ENCODE measurements at regions not wholly inside any gene's neighbourhood (a gene's known extent, or its start where the extent isn't known, plus 50 kb on each side); places are given as distances from the start of the nearest gene placed in this dataset.
"Not testable (repeated sequence)": the region's sequence is repeated elsewhere in the genome, so short reads cannot be mapped to it uniquely, and the experiment has no call there.

DNA sequence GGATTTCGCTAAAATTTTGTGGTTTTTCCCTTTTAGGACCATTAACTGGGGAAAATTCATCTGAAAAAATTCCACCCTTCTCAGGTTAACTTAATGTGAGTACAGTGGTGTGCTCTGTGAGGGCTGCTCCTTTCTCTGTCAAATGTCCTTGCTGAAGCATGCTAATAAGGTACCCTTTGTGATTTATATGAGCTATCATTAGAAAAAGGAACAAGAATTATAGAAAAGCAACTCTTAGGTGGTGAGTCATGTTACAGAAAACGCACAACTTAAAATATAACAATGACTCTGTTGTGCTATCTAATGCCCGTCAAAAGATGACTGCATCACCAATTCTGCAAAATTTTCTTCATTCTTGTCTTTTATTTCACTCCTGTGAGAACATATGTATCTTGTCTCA, 162.0 kb upstream of the MAGI2 start:
- H3K9me3 ChIP-seq (ENCODE audit: control insufficient read depth in 3 of 3, low read length in 3 of 3), result no peaks in the 10 kb centered on the region
- H3K27me3 ChIP-seq (ENCODE audit: control insufficient read depth in 3 of 3, insufficient read depth in 3 of 3, low read length in 3 of 3), result no peaks in the 10 kb centered on the region
- no peak overlapping the region for H3K27ac ChIP-seq (ENCODE audit: low read depth, low read length)
- no peak overlapping the region for H3K4me3 ChIP-seq (ENCODE audit: low read length in 3 of 3)
- no peak overlapping the region for H3K9ac ChIP-seq (ENCODE audit: low read depth in 1 of 3, low read length in 3 of 3)
- no peaks in the 10 kb centered on the region for H3K36me3 ChIP-seq (ENCODE audit: control insufficient read depth in 3 of 3, insufficient read depth in 3 of 3, low read length in 3 of 3)
- H3K4me1 ChIP-seq (ENCODE audit: control insufficient read depth in 3 of 3, insufficient read depth in 3 of 3, low read length in 3 of 3), result no peaks in the 10 kb centered on the region

DNA sequence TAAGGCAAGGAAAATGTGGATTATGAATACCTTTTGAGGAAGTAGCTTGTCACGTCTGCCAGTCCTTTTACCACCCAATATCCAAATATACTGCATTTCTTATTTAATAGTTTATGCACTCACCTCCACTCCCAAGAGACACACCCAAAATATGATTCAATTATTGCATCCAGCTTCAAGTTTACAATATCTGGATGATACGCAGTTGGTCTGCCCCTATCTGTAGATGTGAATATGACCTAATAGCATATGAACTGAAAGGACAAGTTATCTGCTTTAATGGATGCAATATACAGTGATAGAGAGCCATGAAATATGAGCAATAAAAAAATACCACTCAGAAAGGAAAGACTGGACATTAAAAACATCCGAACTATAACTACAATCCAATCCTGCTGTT, 159.4 kb upstream of the MAGI2 start:
- Histone ChIP-seq H3K27ac (ENCODE audit: low read depth, low read length) (no peak overlapping the region), H3K36me3 (ENCODE audit: control insufficient read depth in 3 of 3, insufficient read depth in 3 of 3, low read length in 3 of 3) (no peaks in the 10 kb centered on the region), H3K27me3 (ENCODE audit: control insufficient read depth in 3 of 3, insufficient read depth in 3 of 3, low read length in 3 of 3) (no peaks in the 10 kb centered on the region), H3K4me1 (ENCODE audit: control insufficient read depth in 3 of 3, insufficient read depth in 3 of 3, low read length in 3 of 3) (no peaks in the 10 kb centered on the region), H3K9ac (ENCODE audit: low read depth in 1 of 3, low read length in 3 of 3) (no peak overlapping the region), H3K4me3 (ENCODE audit: low read length in 3 of 3) (no peak overlapping the region), H3K9me3 (ENCODE audit: control insufficient read depth in 3 of 3, low read length in 3 of 3) (no peaks in the 10 kb centered on the region)

DNA sequence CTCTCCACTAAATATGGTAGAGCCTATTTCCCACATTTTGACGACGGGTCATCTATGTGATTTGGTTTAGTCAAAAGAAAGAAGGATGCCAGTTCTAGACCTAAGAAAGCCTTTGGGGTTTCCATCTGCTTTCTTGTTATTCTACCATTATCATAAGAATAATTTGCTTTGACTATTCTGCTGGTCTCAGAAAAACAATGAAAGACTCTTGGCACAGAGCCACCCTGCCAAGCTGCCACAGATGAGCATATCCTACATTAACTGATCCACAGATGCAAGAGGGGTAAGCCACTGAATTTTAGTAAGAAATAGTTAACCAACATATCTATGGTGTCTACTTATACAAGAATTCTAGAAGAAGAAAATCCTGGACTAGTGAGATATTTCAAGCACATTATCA, 158.6 kb upstream of the MAGI2 start:
- Histone ChIP-seq H3K9me3 (ENCODE audit: control insufficient read depth in 3 of 3, low read length in 3 of 3) (no peaks in the 10 kb centered on the region), H3K4me3 (ENCODE audit: low read length in 3 of 3) (no peak overlapping the region), H3K36me3 (ENCODE audit: control insufficient read depth in 3 of 3, insufficient read depth in 3 of 3, low read length in 3 of 3) (no peaks in the 10 kb centered on the region), H3K27ac (ENCODE audit: low read depth, low read length) (no peak overlapping the region), H3K4me1 (ENCODE audit: control insufficient read depth in 3 of 3, insufficient read depth in 3 of 3, low read length in 3 of 3) (no peaks in the 10 kb centered on the region), H3K27me3 (ENCODE audit: control insufficient read depth in 3 of 3, insufficient read depth in 3 of 3, low read length in 3 of 3) (no peaks in the 10 kb centered on the region), H3K9ac (ENCODE audit: low read depth in 1 of 3, low read length in 3 of 3) (no peak overlapping the region)

DNA sequence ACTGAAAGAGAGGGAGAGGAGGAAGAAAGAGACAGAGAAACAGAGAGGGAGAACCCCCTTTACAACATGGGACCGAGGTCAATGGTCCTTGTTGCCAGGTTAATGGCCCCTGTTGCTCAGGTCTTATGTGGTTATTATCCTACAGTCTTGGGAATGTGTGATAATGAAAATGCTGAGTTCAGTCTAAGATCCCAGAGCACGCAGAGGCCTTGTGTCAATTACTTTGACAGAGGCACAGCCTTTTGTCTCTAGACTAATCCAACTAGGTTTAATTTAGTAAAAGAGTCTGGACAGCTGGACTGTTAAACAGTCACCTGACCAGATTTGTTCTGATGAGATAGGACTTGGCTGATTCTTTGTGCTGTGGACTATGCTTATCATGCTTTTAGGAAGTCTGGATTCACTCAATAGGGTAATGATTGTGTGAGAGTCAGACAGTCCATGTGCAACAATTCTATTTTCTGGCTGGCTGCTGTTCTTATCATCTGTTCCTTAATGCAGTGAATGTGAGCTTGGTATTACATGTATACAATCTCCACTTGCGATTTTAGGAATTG, 157.4 kb upstream of the MAGI2 start:
- Histone ChIP-seq H3K9me3 (ENCODE audit: control insufficient read depth in 3 of 3, low read length in 3 of 3) (no peaks in the 10 kb centered on the region), H3K9ac (ENCODE audit: low read depth in 1 of 3, low read length in 3 of 3) (no peak overlapping the region), H3K36me3 (ENCODE audit: control insufficient read depth in 3 of 3, insufficient read depth in 3 of 3, low read length in 3 of 3) (no peaks in the 10 kb centered on the region), H3K4me1 (ENCODE audit: control insufficient read depth in 3 of 3, insufficient read depth in 3 of 3, low read length in 3 of 3) (no peaks in the 10 kb centered on the region), H3K4me3 (ENCODE audit: low read length in 3 of 3) (no peak overlapping the region), H3K27me3 (ENCODE audit: control insufficient read depth in 3 of 3, insufficient read depth in 3 of 3, low read length in 3 of 3) (no peaks in the 10 kb centered on the region), H3K27ac (ENCODE audit: low read depth, low read length) (no peak overlapping the region)

GRCh38 chr7:79610313-79610712, 156.8 kb upstream of the MAGI2 start:
- Histone ChIP-seq H3K4me3 (ENCODE audit: low read length in 3 of 3) (no peak overlapping the region), H3K36me3 (ENCODE audit: control insufficient read depth in 3 of 3, insufficient read depth in 3 of 3, low read length in 3 of 3) (no peaks in the 10 kb centered on the region), H3K9ac (ENCODE audit: low read depth in 1 of 3, low read length in 3 of 3) (no peak overlapping the region), H3K27me3 (ENCODE audit: control insufficient read depth in 3 of 3, insufficient read depth in 3 of 3, low read length in 3 of 3) (no peaks in the 10 kb centered on the region), H3K4me1 (ENCODE audit: control insufficient read depth in 3 of 3, insufficient read depth in 3 of 3, low read length in 3 of 3) (no peaks in the 10 kb centered on the region), H3K27ac (ENCODE audit: low read depth, low read length) (no peak overlapping the region), H3K9me3 (ENCODE audit: control insufficient read depth in 3 of 3, low read length in 3 of 3) (no peaks in the 10 kb centered on the region)

- Histone ChIP-seq H3K27ac (ENCODE audit: low read depth, low read length) (no peak overlapping the region), H3K4me3 (ENCODE audit: low read length in 3 of 3) (no peak overlapping the region), H3K9me3 (ENCODE audit: control insufficient read depth in 3 of 3, low read length in 3 of 3) (no peaks in the 10 kb centered on the region), H3K4me1 (ENCODE audit: control insufficient read depth in 3 of 3, insufficient read depth in 3 of 3, low read length in 3 of 3) (no peaks in the 10 kb centered on the region), H3K27me3 (ENCODE audit: control insufficient read depth in 3 of 3, insufficient read depth in 3 of 3, low read length in 3 of 3) (no peaks in the 10 kb centered on the region), H3K9ac (ENCODE audit: low read depth in 1 of 3, low read length in 3 of 3) (no peak overlapping the region), H3K36me3 (ENCODE audit: control insufficient read depth in 3 of 3, insufficient read depth in 3 of 3, low read length in 3 of 3) (no peaks in the 10 kb centered on the region)
Measured at GRCh38 chr7:79608005-79608404, 154.5 kb upstream of the MAGI2 start.

DNA sequence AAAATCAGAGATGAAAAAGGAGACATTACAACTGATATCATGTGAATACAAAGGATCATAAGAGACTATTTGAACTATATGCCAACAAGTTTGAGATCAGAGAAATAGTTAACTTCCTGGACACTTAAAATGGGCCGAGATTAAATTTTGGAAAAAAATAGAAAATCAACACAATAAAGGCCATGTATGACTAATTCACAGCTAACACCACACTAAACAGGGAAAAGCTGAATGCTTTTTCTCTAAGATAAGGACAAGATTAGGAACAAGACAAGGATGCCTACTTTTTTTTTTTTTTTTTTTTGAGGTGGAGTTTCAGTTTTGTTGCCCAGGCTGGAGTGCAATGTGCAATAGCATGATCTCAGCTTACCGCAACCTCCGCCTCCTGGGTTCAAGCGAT, 151.4 kb upstream of the MAGI2 start:
- Histone ChIP-seq H3K36me3 (ENCODE audit: control insufficient read depth in 3 of 3, insufficient read depth in 3 of 3, low read length in 3 of 3) (no peaks in the 10 kb centered on the region), H3K27ac (ENCODE audit: low read depth, low read length) (no peak overlapping the region), H3K9ac (ENCODE audit: low read depth in 1 of 3, low read length in 3 of 3) (no peak overlapping the region), H3K27me3 (ENCODE audit: control insufficient read depth in 3 of 3, insufficient read depth in 3 of 3, low read length in 3 of 3) (no peaks in the 10 kb centered on the region), H3K4me3 (ENCODE audit: low read length in 3 of 3) (no peak overlapping the region), H3K9me3 (ENCODE audit: control insufficient read depth in 3 of 3, low read length in 3 of 3) (no peaks in the 10 kb centered on the region), H3K4me1 (ENCODE audit: control insufficient read depth in 3 of 3, insufficient read depth in 3 of 3, low read length in 3 of 3) (no peaks in the 10 kb centered on the region)

DNA sequence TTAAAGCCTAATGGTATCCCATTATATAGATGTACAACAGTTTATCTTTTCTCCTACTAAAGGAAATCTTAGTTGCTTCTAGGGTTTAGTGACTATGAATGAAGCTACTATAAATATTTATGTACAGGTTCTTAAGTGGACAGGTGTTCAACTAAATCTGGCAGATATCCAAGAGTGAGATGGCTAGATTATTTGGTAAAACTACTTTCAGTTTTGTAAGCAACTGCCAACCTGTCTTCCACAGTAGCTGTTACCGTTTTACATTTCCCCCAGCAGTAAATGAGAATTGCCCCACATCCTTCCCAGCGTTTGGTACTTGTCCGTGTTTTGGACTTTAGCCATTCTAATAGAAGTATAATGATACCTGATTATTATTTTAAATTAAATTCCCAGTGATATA, 144.9 kb upstream of the MAGI2 start:
- H3K9ac ChIP-seq (ENCODE audit: low read depth in 1 of 3, low read length in 3 of 3), result no peak overlapping the region
- H3K4me3 ChIP-seq (ENCODE audit: low read length in 3 of 3), result no peak overlapping the region
- no peaks in the 10 kb centered on the region for H3K4me1 ChIP-seq (ENCODE audit: control insufficient read depth in 3 of 3, insufficient read depth in 3 of 3, low read length in 3 of 3)
- H3K36me3 ChIP-seq (ENCODE audit: control insufficient read depth in 3 of 3, insufficient read depth in 3 of 3, low read length in 3 of 3), result no peaks in the 10 kb centered on the region
- H3K27ac ChIP-seq (ENCODE audit: low read depth, low read length), result no peak overlapping the region
- H3K27me3 ChIP-seq (ENCODE audit: control insufficient read depth in 3 of 3, insufficient read depth in 3 of 3, low read length in 3 of 3), result no peaks in the 10 kb centered on the region
- no peaks in the 10 kb centered on the region for H3K9me3 ChIP-seq (ENCODE audit: control insufficient read depth in 3 of 3, low read length in 3 of 3)

DNA sequence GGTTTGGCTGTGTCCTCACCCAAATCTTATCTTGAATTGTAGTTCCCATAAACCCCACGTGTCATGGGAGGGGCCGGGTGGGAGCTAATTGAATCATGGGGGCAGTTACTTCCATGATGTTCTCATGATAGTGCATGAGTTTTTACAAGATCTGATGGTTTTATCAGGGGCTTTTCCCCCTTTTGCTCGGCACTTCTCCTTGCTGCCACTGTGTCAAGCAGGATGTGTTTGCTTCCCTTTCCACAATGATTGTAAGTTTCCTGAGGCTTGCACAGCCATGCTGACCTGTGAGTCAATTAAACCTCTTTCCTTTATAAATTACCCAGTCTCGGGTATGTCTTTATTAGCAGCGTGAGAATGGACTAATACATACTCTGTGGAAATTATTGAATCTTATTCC, 141.2 kb upstream of the MAGI2 start:
- not testable (repeated sequence) for H3K4me1 ChIP-seq (ENCODE audit: control insufficient read depth in 3 of 3, insufficient read depth in 3 of 3, low read length in 3 of 3); H3K9me3 ChIP-seq (ENCODE audit: control insufficient read depth in 3 of 3, low read length in 3 of 3); H3K36me3 ChIP-seq (ENCODE audit: control insufficient read depth in 3 of 3, insufficient read depth in 3 of 3, low read length in 3 of 3); H3K4me3 ChIP-seq (ENCODE audit: low read length in 3 of 3); H3K9ac ChIP-seq (ENCODE audit: low read depth in 1 of 3, low read length in 3 of 3); H3K27ac ChIP-seq (ENCODE audit: low read depth, low read length); H3K27me3 ChIP-seq (ENCODE audit: control insufficient read depth in 3 of 3, insufficient read depth in 3 of 3, low read length in 3 of 3)

GRCh38 chr7:79593866-79594301, 140.4 kb upstream of the MAGI2 start:
- Histone ChIP-seq H3K4me1 (ENCODE audit: control insufficient read depth in 3 of 3, insufficient read depth in 3 of 3, low read length in 3 of 3) (no peaks in the 10 kb centered on the region), H3K27ac (ENCODE audit: low read depth, low read length) (no peak overlapping the region), H3K9ac (ENCODE audit: low read depth in 1 of 3, low read length in 3 of 3) (no peak overlapping the region), H3K9me3 (ENCODE audit: control insufficient read depth in 3 of 3, low read length in 3 of 3) (no peaks in the 10 kb centered on the region), H3K36me3 (ENCODE audit: control insufficient read depth in 3 of 3, insufficient read depth in 3 of 3, low read length in 3 of 3) (no peaks in the 10 kb centered on the region), H3K4me3 (ENCODE audit: low read length in 3 of 3) (no peak overlapping the region), H3K27me3 (ENCODE audit: control insufficient read depth in 3 of 3, insufficient read depth in 3 of 3, low read length in 3 of 3) (no peaks in the 10 kb centered on the region)

Data from skeletal muscle tissue (tissue), 3 donors.